Liver (tissue), 8 donors: ENCODE measurements at regions not wholly inside any gene's neighbourhood (a gene's known extent, or its start where the extent isn't known, plus 50 kb on each side); places are given as distances from the start of the nearest gene placed in this dataset.

Experiments used
- DNase-seq: peaks from one replicate; pipeline ENCODE4 v3.0.0-alpha.2; 2017; ENCODE audit warnings: low spot score
- H3K27ac ChIP-seq, 2 donors: one replicate each; pipeline ENCODE4 v1.7.0; 2013; ENCODE audit warnings: inconsistent platforms in 2 of 2, low read length in 2 of 2, control low read depth in 1 of 2, low read depth in 1 of 2, mild to moderate bottlenecking in 1 of 2
- H3K27me3 ChIP-seq, 4 donors: one replicate each; pipeline versions ENCODE4 v1.6.1 to v1.7.0; 2013; ENCODE audit warnings: low read length in 3 of 4, inconsistent platforms in 1 of 4, mild to moderate bottlenecking in 1 of 4, moderate library complexity in 1 of 4; ENCODE audit not compliant: control insufficient read depth in 4 of 4, insufficient read depth in 4 of 4
- H3K36me3 ChIP-seq, 4 donors: one replicate each; pipeline versions ENCODE4 v1.6.1 to v1.7.0; 2013; ENCODE audit warnings: low read length in 3 of 4, mild to moderate bottlenecking in 3 of 4, low read depth in 1 of 4, moderate library complexity in 1 of 4; ENCODE audit not compliant: control insufficient read depth in 4 of 4, insufficient read depth in 3 of 4
- H3K4me1 ChIP-seq, 4 donors: one replicate each; pipeline versions ENCODE4 v1.6.1 to v1.7.0; 2013; ENCODE audit warnings: low read length in 3 of 4, mild to moderate bottlenecking in 3 of 4, moderate library complexity in 1 of 4; ENCODE audit not compliant: control insufficient read depth in 4 of 4, insufficient read depth in 4 of 4
- H3K4me3 ChIP-seq, 3 donors: one replicate each; pipeline versions ENCODE4 v1.6.1 to v1.7.0; 2013; ENCODE audit warnings: low read length in 3 of 3, control low read depth in 1 of 3, low read depth in 1 of 3, mild to moderate bottlenecking in 1 of 3
- H3K9ac ChIP-seq, 2 donors: one replicate each; pipeline ENCODE4 v1.7.0; 2013; ENCODE audit warnings: low read length in 2 of 2, mild to moderate bottlenecking in 2 of 2, moderate library complexity in 2 of 2, control low read depth in 1 of 2, low read depth in 1 of 2
- H3K9me3 ChIP-seq, 4 donors: one replicate each; pipeline versions ENCODE4 v1.6.1 to v1.7.0; 2013; ENCODE audit warnings: low read length in 3 of 4; ENCODE audit not compliant: control insufficient read depth in 4 of 4
- CTCF ChIP-seq: fragments of 150-350 bp; IDR thresholded peaks from 2 replicates; pipeline ENCODE4 v1.5.1; 2017; ENCODE audit warnings: improper control_type of control experiment, low read depth, low read length; ENCODE audit not compliant: missing input control
- EGR1 ChIP-seq, 2 donors: IDR thresholded peaks; 2 replicates each; pipeline ENCODE4 v1.6.1; 2016 to 2018; ENCODE audit warnings: antibody characterized with exemption in 2 of 2, low read depth in 2 of 2
- FOXA1 ChIP-seq: IDR thresholded peaks from 2 replicates; pipeline ENCODE4 v1.6.1; 2016; ENCODE audit warnings: antibody characterized with exemption
- FOXA2 ChIP-seq: IDR thresholded peaks from 2 replicates; pipeline ENCODE4 v1.6.1; 2016; ENCODE audit warnings: antibody characterized with exemption
- GABPA ChIP-seq, 2 donors: IDR thresholded peaks in 1 of 2; conservative IDR thresholded peaks in 1 of 2; 2 replicates each; pipeline ENCODE4 v1.6.1; 2016; ENCODE audit warnings: antibody characterized with exemption in 2 of 2, mild to moderate bottlenecking in 1 of 2, moderate library complexity in 1 of 2
- HNF4A ChIP-seq, 2 donors: conservative IDR thresholded peaks; 2 replicates each; pipeline ENCODE4 v1.6.1; 2016; ENCODE audit warnings: antibody characterized with exemption in 2 of 2, mild to moderate bottlenecking in 2 of 2
- HNF4G ChIP-seq: IDR thresholded peaks from 2 replicates; pipeline ENCODE4 v1.6.1; 2016; ENCODE audit warnings: antibody characterized with exemption
- JUND ChIP-seq, 2 donors: IDR thresholded peaks; 2 replicates each; pipeline ENCODE4 v1.6.1; 2016; ENCODE audit warnings: antibody characterized with exemption in 2 of 2
- MAX ChIP-seq: IDR thresholded peaks from 2 replicates; pipeline ENCODE4 v1.6.1; 2016; ENCODE audit warnings: antibody characterized with exemption
- NR2F2 ChIP-seq: IDR thresholded peaks from 2 replicates; pipeline ENCODE4 v1.6.1; 2016; ENCODE audit warnings: antibody characterized with exemption
- RAD21 ChIP-seq, 2 donors: IDR thresholded peaks; 2 replicates each; pipeline ENCODE4 v1.6.1; 2016; ENCODE audit warnings: antibody characterized with exemption in 2 of 2, mild to moderate bottlenecking in 2 of 2
- REST ChIP-seq: IDR thresholded peaks from 2 replicates; pipeline ENCODE4 v1.6.1; 2016; ENCODE audit warnings: antibody characterized with exemption, mild to moderate bottlenecking
- RXRA ChIP-seq, 2 donors: IDR thresholded peaks; 2 replicates each; pipeline ENCODE4 v1.6.1; 2017 to 2018; ENCODE audit warnings: antibody characterized with exemption in 2 of 2, mild to moderate bottlenecking in 1 of 2
- SP1 ChIP-seq: IDR thresholded peaks from 2 replicates; pipeline ENCODE4 v1.6.1; 2018; ENCODE audit warnings: antibody characterized with exemption, mild to moderate bottlenecking
- TAF1 ChIP-seq: conservative IDR thresholded peaks from 2 replicates; pipeline ENCODE4 v1.6.1; 2016; ENCODE audit warnings: antibody characterized with exemption, mild to moderate bottlenecking
- YY1 ChIP-seq: IDR thresholded peaks from 2 replicates; pipeline ENCODE4 v1.6.1; 2016; ENCODE audit warnings: antibody characterized with exemption, mild to moderate bottlenecking
- ZBTB33 ChIP-seq: IDR thresholded peaks from 2 replicates; pipeline ENCODE4 v1.6.1; 2016; ENCODE audit warnings: antibody characterized with exemption
- WGBS: extraction: QIAGEN DNeasy Blood & Tissue Kit; methylation state at CpG from one replicate; pipeline ENCODE4 v1.1.7; 2013; 5-methylcytosine and 5-hydroxymethylcytosine counted together
- donor health status: healthy.
- donor health status: healthy.
- donor health status: healthy.
- donor health status: healthy.
- donor health status: healthy.

GRCh38 chr22:47443836-47444745, 681.6 kb downstream of the TBC1D22A start:
- no peak overlapping the region for H3K27ac ChIP-seq
- peaks cover 0 to 3% (median 0%) of the 10 kb centered on the region in 4 donors for H3K9me3 ChIP-seq
- no peaks in the 10 kb centered on the region for H3K4me1 ChIP-seq
- no peak overlapping the region for H3K4me3 ChIP-seq
- TF ChIP-seq NR2F2 (no peak), HNF4A (conservative IDR thresholded peaks at IDR 0.05) (no peak), MAX (no peak), EGR1 (IDR thresholded peaks at IDR 0.05; ENCODE audit: low read depth in 2 of 2) (no peak), YY1 (no peak), GABPA (IDR thresholded peaks at IDR 0.05 in 1 of 2, conservative IDR thresholded peaks at IDR 0.05 in 1 of 2) (no peak), RAD21 (IDR thresholded peaks at IDR 0.05) (no peak), FOXA2 (no peak), HNF4G (no peak), CTCF (no peak), ZBTB33 (no peak), FOXA1 (no peak), SP1 (no peak), JUND (IDR thresholded peaks at IDR 0.05) (no peak), REST (no peak), TAF1 (no peak), RXRA (IDR thresholded peaks at IDR 0.05) (no peak)
- WGBS, result 76% methylated on average over 16 of the region's 16 CpGs
- H3K36me3 ChIP-seq, result no peaks in the 10 kb centered on the region
- H3K9ac ChIP-seq, result no peak overlapping the region
- H3K27me3 ChIP-seq, result peaks cover 0 to 2% (median 0%) of the 10 kb centered on the region in 4 donors
- peak; percentile 27 for DNase-seq
